ENCODE measurements at regions not wholly inside any gene's neighbourhood (a gene's known extent, or its start where the extent isn't known, plus 50 kb on each side); places are given as distances from the start of the nearest gene placed in this dataset.

DNA sequence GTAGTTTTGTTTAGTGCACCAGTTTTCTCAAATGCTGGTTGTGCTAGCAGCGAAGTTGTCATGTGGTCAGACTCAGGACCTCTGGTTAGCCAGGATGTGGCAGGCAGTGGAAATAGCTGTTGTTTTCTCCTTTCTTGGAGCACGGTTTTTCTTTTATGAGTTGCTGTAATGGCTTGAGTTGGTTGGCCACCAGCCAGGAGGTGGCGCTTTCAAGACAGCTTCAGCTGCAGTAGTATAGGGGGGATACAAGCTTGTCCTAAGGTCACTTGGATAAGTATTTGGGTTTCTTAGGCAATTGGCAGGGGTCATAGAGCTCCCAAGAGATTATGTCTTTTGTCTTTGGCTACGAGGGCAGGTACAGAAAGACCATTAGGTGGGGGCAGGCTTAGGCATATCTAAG is 274.2 kb upstream of the TARS1 start:
- no peak for TF ChIP-seq CTBP1 (IDR thresholded peaks at IDR 0.05; ENCODE audit: borderline replicate concordance)
- TF ChIP-seq, protein P1, sequence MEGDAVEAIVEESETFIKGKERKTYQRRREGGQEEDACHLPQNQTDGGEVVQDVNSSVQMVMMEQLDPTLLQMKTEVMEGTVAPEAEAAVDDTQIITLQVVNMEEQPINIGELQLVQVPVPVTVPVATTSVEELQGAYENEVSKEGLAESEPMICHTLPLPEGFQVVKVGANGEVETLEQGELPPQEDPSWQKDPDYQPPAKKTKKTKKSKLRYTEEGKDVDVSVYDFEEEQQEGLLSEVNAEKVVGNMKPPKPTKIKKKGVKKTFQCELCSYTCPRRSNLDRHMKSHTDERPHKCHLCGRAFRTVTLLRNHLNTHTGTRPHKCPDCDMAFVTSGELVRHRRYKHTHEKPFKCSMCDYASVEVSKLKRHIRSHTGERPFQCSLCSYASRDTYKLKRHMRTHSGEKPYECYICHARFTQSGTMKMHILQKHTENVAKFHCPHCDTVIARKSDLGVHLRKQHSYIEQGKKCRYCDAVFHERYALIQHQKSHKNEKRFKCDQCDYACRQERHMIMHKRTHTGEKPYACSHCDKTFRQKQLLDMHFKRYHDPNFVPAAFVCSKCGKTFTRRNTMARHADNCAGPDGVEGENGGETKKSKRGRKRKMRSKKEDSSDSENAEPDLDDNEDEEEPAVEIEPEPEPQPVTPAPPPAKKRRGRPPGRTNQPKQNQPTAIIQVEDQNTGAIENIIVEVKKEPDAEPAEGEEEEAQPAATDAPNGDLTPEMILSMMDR (IDR thresholded peaks at IDR 0.05 in 2 of 3, conservative IDR thresholded peaks at IDR 0.05 in 1 of 3; ENCODE audit: insufficient read depth in 2 of 3, low read depth in 1 of 3, low read length in 3 of 3) = peak in 1 of 3 experiments; percentile 6; a peak in 1 of 6 replicates
- TF ChIP-seq SP1 (CRISPR knock-in tag; IDR thresholded peaks at IDR 0.05) = no peak
